ENCODE measurements at regions not wholly inside any gene's neighbourhood (a gene's known extent, or its start where the extent isn't known, plus 50 kb on each side); places are given as distances from the start of the nearest gene placed in this dataset.

DNA sequence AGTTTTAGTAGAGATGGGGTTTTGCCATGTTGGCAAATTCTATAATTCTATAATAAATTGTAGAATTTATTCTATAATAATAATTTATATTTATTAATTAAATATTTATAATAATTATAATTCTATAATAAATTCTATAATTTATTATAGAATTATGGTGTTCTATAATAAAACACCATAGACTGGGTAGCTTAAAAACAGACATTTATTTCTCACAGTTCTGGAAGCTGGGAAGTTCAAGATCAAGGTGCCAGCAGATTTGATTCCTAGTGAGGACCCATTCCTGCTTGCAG, 130.9 kb upstream of the PELI1 start:
- TF ChIP-seq CTCF (IDR thresholded peaks at IDR 0.05) (no peak), POLR2A (IDR thresholded peaks at IDR 0.05) (no peak)

Data from Peyer's patch (tissue), 4 donors.